GM21529 (cell line): ENCODE measurements at regions not wholly inside any gene's neighbourhood (a gene's known extent, or its start where the extent isn't known, plus 50 kb on each side); places are given as distances from the start of the nearest gene placed in this dataset.
"Not testable (repeated sequence)": the region's sequence is repeated elsewhere in the genome, so short reads cannot be mapped to it uniquely, and the experiment has no call there.

Source experiments
- ATAC-seq: cut with Tn5 transposase; IDR thresholded peaks from one replicate; pipeline ENCODE4 v1.9.1; 2021; ENCODE audit not compliant: unreplicated experiment

DNA sequence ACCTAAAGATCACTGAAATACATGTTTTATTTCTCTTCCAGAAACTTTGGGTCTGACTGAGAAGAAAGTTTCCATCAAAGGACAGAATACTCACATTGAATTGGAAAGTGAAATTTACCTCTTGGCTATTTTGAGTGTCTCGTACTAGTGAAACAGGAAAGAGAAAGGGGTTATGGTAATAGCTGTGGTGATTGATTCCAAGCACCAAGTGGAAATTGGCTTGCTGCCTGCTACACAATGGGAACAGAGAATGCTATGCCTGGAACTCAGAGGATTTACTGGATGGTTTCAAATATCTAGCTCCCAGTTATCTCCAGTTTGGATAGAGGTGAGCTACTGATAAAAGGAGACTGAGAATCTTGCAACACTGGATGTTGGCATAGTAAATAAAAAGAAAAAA lies 492.8 kb upstream of the FSIP2 start:
- no peak for ATAC-seq

DNA sequence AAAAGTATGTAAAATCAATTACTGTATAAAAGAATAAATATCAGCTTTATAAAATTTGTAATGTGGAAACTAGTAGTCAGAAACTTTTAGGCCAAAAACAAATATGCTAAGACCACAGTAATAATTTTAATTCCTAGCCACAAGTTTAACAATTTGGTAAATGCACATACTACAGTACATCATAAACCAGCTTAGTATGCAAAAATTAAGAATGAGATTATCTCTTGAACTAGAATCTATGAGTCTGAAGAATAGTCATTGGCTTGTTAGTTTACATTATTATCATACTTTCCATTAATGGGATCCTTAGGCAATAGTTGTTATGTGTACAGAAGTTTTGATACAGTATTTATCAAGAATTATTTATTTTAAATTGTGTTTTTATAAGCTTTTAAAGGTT lies 491.9 kb upstream of the FSIP2 start:
- no peak for ATAC-seq

DNA sequence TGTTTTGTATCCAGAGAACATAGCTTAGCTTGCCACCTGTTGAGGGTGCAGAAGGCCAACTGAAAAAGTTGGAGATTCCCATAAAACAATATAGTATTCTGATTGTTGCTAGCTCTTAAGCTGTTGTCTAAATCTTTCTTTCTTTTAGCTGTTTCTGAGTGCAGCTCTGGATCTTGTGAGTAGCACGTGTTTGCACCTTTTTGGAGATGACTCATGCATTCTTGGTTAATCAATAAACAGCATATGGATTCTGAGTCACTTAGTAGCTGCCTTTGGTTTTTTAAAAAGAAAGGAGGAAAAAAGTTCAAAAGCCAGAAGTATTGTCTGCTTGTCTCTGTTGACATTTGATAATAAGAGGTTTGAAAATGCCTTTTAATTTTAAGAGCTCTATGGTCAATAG lies 483.0 kb upstream of the FSIP2 start:
- no peak for ATAC-seq

DNA sequence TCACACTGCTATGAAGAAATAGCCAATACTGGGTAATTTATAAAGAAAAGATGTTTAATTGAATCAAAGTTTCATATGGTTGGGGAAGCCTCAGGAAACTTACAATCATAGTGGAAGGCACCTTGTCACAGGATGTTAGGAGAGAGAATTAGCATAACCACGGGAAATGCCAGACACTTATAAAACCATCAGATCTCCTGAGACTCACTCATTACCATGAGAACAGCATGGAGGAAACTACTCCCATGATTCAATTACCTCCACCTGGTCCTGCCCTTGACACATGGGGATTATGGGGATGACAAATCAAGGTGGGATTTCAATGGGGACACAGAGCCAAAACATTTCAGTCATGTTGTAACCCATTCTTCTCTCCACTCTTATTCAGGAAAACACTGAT lies 472.9 kb upstream of the FSIP2 start:
- ATAC-seq, result no peak

DNA sequence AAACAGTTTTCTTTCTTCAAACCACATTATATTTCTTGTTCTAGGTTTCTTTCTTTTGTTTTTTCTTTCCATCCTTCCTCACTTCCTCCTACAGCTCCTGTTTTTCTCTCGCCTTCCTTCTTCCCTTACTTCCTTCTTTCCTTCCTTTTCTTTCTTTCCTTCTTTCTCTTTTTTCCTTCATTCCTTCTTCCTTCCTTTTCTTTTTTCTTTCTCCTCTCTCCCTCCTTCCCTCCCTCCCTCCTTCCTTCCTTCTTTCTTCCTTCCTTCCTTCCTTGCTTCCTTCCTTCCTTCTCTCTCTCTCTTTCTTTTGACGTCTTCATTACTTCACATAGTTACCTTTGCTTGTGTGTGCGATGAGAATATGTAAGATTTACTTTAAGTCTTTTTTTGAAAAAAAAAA lies 470.0 kb upstream of the FSIP2 start:
- ATAC-seq, result no peak

DNA sequence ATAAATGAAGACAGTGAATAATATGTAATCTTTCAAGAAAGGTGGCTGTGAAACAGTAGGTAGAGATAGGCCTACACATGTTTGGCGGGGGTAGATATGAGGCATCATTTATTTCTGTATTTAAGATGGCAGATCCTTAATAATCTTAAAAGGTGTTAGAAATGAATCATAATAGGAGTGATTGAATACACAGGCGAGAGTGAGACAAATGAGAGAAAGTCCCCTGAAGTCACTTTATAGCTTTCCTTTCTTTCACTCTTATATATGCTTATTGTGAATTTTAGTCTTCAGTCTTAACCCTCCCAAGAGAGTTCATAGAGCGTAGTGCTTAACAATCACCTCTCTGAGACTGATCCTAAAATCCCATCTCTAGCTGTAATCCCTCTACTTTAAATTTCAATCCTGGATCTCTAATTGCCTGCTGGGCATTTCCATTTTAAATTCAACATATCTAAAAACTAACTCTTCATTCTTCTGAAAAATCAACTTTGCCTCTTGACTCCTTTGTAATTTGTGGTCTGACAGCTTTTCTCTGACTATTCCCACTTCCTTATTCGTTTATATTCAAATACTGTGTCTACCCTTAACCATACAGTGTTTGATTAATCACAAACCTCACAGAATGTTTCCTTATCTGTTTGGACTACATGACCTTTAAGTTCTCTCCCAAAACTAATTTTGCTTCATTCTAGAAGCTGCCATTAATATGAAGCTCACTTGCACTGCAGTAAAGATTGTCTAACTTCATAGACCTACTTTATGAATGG lies 463.7 kb upstream of the FSIP2 start:
- no peak for ATAC-seq

DNA sequence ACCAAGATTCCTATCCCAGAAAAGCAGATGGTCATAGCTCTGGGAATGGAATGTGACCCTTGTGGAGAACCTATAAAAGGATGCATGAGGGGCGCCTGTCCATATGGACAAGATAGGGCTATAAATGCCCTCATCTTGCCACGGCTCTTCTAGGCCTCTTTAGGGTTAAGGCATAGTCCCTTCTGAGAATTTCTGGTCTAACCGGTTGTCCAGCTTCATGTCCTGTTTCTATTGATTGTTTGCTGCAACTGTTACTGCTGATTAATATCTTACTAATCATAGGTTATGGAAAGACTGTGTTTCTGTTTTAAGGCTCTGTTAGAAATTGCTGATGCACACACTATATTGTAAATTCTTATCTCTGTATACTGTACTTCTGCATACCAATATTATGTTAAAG lies 462.6 kb upstream of the FSIP2 start:
- not testable (repeated sequence) for ATAC-seq

DNA sequence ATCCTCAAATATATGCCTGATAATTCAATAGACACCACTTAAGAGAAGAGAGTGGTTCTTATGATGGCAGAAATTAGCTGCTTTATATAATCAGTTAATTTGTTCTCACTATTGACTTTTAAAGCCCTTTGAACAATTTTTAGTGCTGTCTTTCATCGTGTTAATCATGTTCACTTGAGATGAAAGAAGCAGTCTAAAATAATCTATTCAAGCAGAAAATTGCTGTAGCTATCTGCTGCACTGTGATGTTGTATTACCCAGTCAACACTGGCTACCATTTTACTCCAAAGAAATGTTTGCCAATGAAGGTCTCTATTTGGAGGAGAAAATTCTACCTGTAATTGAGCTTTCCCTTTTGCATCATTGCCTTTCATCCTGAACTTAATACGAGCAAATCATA lies 459.8 kb upstream of the FSIP2 start:
- no peak for ATAC-seq

DNA sequence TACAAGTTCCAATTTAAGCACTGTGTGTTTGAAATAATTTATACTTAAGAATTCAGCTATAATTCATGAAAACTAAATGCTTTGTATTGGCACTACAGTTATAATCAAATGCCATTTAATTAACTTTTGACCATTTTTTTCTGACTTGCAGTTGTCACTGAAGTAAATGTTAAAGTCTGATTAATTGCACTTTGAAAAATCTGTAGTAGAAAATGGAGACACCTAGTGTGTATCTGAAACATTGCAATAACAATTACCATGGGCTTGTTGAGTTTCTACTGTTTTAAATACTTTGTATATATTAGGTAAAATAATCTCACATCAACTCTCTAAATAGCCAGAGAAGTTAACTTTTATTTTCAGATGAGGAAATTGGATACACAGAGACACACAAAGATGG lies 458.6 kb upstream of the FSIP2 start:
- ATAC-seq, result no peak

DNA sequence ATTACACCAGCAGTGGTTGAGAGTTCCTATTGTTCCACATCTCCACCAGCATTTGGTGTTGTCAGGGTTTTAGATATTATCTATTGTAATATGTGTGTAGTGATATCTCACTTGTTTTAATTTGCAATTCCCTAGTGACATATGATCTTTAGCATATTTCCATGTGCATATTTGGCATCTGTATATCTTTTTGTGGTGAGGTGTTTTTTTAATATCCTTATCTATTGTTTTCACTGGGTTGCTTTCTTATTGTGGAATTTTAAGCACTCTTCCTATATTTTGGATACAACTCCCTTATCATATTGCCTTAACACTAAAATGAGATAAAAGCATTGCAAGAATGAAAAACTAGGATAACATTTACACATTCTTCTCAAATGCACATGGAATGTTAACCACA lies 453.9 kb upstream of the FSIP2 start:
- no peak for ATAC-seq

DNA sequence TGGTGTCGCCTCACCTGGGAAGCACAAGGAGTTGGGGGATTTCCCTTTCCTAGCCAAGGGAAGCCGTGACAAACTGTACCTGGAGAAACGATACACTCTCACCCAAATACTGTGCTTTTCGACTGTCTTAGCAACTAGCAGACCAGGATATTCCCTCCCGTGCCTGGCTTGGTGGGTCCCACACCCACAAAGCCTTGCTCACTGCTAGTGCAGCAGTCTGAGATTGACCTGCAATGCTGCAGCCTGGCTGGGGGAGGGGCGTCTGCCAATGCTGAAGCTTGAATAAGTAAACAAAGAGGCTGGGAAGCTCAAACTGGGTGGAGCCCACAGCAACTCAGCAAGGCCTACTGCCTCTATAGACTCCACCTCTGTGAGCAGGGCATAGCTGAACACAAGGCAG lies 448.6 kb upstream of the FSIP2 start:
- not testable (repeated sequence) for ATAC-seq

DNA sequence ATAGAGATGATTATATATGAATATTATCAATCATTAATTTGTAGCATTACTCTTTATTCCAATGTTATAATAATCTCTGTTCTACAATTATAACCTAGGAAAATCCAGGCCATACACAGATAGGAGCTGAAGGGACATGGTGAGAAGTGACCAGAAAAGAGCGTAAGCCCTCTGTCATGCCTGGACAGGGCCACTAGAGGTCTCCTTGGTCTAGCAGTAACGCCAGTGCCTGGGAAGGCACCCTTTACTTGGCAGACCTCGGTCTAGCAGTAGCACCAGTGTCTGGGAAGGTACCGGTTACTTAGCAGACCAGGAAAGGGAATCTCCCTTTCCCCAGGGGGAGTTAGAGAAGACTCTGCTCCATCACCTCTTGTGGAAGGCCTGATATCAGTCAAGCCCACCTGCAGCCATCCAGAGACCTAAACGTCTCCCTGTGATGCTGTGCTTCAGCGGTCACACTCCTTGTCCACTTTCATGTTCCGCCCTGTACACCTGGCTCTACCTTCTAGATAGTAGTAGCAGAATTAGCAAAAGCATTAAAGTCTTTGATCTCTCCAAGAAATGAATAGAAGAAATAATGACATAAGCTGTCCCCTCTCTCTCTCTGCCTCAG lies 447.5 kb upstream of the FSIP2 start:
- ATAC-seq, result peak; percentile 98

DNA sequence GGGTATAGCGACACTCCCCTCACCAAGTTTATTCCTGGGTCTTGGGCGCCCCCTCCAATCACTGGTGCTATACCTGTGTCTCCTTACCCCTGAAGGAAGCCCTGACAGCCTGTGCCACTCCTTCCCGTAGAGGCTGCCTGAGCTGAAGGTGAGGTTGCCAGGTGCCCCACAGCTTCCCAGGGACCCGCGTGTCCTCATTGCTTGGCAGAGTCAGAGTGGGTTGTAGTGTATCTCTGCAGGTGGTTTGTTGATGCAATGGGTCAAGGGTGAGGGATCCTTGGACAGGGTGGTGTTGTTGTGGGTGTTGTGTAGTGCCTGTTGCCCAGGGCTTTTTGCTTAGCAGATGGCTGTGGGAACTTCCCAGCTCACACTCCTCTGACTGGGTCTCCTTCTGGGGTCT lies 438.7 kb upstream of the FSIP2 start:
- no peak for ATAC-seq

DNA sequence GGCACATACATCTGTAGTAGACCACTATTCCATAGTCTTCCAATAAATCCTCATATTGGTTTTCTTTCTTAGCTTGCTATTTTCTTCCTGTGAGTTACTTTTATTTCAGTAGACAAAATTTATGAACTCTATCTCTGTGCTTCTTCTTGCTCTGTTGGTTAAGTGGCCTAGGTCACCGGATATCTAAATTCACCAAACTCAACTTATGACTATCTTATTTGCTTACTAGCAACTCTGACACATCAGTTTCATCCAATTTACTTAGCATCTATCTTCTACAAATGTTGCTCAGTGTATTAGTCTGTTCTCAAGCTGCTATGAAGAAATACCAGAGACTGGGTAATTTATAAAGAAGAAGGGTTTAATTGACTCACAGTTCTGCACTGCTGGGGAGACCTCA lies 432.5 kb upstream of the FSIP2 start:
- ATAC-seq, result no peak

DNA sequence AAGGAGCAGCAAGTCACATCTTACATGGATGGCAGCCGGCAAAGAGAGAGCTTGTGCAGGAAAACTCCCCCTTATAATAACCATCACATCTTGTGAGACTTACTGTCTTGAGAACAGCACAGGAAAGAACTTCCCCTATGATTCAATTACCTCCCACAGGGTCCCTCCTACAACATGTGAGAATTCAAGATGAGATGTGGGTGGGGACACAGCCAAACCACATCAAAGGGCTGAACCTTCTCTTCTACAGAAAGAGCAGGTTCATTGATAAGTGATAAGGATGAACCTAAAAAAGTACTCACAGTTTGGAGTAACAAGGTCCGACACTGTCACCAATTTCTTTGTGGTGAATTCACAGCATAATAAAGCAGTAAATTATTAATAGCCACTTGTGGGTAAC lies 422.2 kb upstream of the FSIP2 start:
- peak; percentile 70 for ATAC-seq

DNA sequence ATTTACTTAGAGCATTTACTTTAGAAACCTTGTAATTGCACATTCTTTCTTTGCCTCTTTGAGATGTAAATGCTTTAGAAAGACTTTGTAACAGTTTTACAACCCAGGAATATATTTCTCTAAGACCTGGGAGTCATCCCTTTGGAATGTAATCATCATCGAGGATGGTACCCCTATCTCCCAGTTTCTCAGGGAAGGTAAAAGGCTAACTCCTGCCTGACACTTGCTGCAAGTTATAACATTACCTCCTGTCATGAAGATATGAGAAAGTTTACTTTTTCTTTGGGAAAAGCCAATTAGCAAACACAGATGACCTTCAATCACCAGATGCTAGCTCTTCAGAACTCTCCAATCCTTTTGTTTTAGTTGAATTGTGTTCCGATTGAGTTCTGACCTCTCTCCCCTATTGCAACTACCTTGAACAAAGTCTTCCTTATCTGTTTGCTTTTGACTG lies 420.3 kb upstream of the FSIP2 start:
- ATAC-seq, result no peak

DNA sequence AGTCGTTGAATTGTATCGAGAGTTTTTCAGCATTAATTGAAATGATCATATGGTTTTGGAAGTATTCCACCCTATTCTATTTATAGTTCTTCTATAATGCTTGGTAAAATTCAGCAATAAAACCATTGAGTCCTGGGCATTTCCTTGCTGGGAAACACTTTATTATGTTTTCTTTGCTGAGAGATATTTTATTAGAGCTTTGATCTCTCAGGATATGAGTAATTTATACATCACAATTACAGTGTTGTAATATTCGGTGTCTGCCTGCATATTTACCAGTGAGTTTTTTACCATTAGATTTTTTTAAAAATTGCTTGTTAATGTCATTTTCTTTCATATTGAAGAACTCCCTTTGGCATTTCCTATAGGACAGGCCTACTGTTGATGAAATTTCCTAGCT lies 402.7 kb upstream of the FSIP2 start:
- no peak for ATAC-seq

DNA sequence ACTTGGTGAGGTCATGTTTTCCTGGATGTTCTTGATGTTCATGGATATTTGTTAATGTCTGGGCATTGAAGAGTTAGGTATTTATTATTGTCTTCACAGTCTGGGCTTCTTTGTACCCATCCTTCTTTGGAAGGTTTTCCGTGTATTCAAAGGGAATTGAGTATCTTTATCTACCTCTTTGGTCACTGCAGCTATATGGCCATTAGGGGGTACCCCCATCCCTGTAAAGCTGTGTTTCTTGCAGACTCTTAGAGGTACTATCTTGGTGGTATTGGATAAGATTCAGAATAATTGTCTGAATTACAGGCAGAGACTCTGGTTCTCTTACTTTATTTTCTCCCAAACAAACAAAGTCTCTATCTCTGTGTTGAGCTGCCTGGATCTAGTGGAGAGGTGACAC lies 401.6 kb upstream of the FSIP2 start:
- ATAC-seq, result no peak

DNA sequence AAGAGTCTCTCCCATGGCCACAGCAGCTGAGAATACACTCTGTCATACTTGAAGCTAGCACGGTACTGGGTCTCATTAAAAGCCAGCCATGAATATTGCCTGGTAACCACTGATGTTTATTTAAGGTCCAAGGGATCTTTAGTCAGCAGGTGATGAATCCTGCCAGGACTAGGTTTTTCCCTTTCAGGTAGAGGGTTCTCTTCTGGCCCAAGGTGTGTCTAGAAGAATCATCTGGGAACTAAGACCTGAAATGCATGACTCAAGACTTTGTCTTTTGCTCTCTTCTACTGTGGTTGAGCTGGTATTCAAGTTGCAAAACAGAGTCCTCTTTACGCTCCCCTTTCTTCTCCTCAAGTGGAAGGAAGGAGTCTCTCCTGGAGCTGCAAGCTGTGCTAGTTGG lies 400.5 kb upstream of the FSIP2 start:
- ATAC-seq, result no peak

DNA sequence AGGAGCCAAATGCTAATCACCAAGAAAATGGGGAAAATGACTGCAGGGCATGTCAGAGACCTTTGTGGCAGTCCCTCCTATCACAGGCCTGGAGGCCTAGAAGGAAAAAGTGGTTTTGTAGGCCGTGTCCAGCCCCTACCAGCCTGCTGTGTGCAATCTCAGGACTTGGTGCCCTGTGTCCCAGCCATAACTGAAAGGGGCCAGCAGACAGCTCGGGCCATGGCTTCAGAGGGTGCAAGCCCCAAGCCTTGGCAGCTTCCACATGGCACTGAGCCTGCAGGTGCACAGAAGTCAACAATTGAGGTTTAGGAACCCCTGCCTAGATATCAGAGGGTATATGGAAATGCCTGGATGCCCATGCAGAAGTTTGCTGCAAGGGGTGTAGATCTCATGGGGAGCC lies 391.2 kb upstream of the FSIP2 start:
- ATAC-seq, result no peak

DNA sequence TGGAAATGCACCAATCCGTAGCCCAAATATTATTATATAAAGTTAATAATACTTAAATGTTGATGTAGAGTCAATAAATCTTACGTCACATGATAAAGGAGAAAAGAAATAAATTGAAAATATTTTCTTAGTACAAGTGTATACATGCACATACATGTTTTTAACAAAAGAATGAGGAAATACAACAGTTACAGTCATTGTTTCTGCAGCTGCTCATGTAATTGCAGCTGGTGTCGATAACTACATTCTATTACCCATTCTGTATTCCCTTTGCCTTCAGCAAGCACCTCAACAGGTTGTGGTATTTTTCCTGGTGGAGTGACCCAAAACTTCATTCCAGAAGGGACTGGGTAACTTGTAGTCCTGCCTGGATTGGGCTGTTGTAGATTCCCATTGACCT lies 377.8 kb upstream of the FSIP2 start:
- no peak for ATAC-seq

DNA sequence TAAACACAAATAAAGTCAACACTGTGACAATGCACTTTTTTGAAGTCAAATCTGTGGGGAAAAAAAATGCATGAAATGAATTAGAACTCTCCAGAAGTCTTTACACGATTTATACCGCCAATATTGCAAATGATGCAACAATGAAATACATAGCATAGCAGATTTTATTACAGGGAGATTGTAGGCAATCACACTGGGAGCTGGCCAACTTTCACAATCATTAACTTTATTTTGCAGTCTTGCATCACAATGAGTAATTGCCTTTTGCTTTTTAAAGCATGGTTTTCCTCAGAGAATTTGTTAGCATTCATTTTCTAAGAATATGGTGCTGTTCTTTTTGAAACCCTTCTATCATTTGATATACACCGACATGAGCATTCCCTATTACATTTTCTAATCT lies 366.4 kb upstream of the FSIP2 start:
- ATAC-seq, result no peak

DNA sequence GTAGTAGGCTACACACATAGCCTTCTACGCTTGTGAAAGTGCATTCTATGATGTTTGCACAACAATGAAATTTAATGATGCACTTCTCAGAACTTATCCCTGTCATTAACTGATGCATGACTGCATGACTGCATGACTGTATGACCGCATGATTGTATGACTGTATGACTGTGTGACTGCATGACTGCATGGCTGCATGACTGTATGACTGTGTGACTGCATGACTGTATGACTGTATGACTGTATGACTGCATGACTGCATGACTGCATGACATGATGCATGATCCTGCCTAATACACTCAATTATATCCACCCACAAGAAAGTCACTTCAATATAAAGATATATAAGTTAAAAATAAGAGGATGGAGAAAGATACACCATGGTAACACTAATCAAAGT lies 365.4 kb upstream of the FSIP2 start:
- ATAC-seq, result no peak
